ENCODE measurements at regions not wholly inside any gene's neighbourhood (a gene's known extent, or its start where the extent isn't known, plus 50 kb on each side); places are given as distances from the start of the nearest gene placed in this dataset.

DNA sequence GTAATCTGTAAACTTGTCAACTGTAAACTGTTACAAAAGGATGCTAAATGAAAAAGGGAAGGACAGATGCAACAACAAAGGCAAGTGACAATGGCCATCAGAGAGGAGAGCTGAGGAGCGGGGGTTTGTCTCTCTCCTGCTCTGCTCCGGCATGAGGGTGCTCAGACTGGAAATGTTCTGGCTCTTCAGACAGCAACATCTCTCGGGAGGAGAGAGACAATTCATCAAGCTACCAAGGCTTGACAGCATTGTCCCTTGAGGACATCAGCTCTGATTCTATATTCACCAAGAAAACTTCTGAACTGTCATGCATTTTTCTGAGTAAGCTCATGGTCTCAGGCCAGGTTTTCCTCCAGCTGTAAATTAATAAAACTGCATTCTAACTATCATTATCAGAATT is 408.2 kb downstream of the IGSF11 start:
- no peak for TF ChIP-seq NR2C2 (CRISPR knock-in tag; IDR thresholded peaks at IDR 0.05)
- TF ChIP-seq NR2C2 (tag; IDR thresholded peaks at IDR 0.05) = no peak
- no peak for TF ChIP-seq L3MBTL2 (IDR thresholded peaks at IDR 0.05)
- TF ChIP-seq GTF2F1 (IDR thresholded peaks at IDR 0.05; ENCODE audit: low read depth, low read length) = no peak
- no peak for TF ChIP-seq POLR2A (conservative IDR thresholded peaks at IDR 0.05)
- no peak for TF ChIP-seq CTCF (IDR thresholded peaks at IDR 0.05 in 2 of 3, conservative IDR thresholded peaks at IDR 0.05 in 1 of 3; ENCODE audit: insufficient read depth in 2 of 3, low read depth in 1 of 3, low read length in 3 of 3)
- TF ChIP-seq MXI1 (IDR thresholded peaks at IDR 0.05; ENCODE audit: low read depth, low read length) = no peak

Measured in K562 (cell line).